ENCODE measurements at regions not wholly inside any gene's neighbourhood (a gene's known extent, or its start where the extent isn't known, plus 50 kb on each side); places are given as distances from the start of the nearest gene placed in this dataset.

GRCh38 chr17:5817475-5818395 lies 233.4 kb upstream of the NLRP1 start:
- Mint-ChIP-seq H3K36me3 (ENCODE audit: low read depth, unreplicated experiment) (no peaks in the 10 kb centered on the region), H3K27me3 (ENCODE audit: unreplicated experiment) (no peaks in the 10 kb centered on the region), H3K4me3 (ENCODE audit: unreplicated experiment) (no peak overlapping the region), H3K4me1 (ENCODE audit: unreplicated experiment) (peaks cover 4% of the 10 kb centered on the region), H3K9me3 (ENCODE audit: unreplicated experiment) (no peaks in the 10 kb centered on the region), H3K27ac (ENCODE audit: unreplicated experiment) (no peak overlapping the region)
- no peak for TF ChIP-seq CTCF (IDR thresholded peaks at IDR 0.05; ENCODE audit: unreplicated experiment)
- DNase-seq (ENCODE audit: low spot score): no peak

DNA sequence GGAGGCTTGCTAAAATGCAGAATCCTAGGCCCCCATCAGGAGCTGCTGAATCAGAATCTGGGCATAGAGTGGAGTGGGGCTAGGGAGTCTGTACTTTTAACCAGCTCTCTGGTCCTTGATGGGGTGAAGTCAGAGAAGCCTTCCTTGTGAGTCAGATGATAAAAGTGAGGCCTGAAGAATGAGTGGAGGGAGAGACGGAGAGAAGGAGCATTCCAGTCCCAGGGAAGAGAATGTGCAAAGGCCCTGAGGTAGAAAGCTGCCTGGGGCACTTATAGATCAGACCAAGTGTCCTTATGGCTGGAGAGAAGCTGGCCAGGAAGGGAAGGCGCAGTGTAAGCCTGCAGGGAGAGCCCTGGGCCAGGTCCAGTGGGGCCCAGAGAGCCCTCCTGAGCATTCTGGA lies 235.1 kb upstream of the NLRP1 start:
- no peak for TF ChIP-seq CTCF (IDR thresholded peaks at IDR 0.05; ENCODE audit: unreplicated experiment)
- H3K4me1 Mint-ChIP-seq (ENCODE audit: unreplicated experiment): peaks cover 6% of the 10 kb centered on the region
- no peaks in the 10 kb centered on the region for H3K36me3 Mint-ChIP-seq (ENCODE audit: low read depth, unreplicated experiment)
- H3K4me3 Mint-ChIP-seq (ENCODE audit: unreplicated experiment): no peak overlapping the region
- DNase-seq (ENCODE audit: low spot score): no peak
- H3K27me3 Mint-ChIP-seq (ENCODE audit: unreplicated experiment): peaks cover 4% of the 10 kb centered on the region
- no peaks in the 10 kb centered on the region for H3K9me3 Mint-ChIP-seq (ENCODE audit: unreplicated experiment)
- H3K27ac Mint-ChIP-seq (ENCODE audit: unreplicated experiment): no peak overlapping the region

DNA sequence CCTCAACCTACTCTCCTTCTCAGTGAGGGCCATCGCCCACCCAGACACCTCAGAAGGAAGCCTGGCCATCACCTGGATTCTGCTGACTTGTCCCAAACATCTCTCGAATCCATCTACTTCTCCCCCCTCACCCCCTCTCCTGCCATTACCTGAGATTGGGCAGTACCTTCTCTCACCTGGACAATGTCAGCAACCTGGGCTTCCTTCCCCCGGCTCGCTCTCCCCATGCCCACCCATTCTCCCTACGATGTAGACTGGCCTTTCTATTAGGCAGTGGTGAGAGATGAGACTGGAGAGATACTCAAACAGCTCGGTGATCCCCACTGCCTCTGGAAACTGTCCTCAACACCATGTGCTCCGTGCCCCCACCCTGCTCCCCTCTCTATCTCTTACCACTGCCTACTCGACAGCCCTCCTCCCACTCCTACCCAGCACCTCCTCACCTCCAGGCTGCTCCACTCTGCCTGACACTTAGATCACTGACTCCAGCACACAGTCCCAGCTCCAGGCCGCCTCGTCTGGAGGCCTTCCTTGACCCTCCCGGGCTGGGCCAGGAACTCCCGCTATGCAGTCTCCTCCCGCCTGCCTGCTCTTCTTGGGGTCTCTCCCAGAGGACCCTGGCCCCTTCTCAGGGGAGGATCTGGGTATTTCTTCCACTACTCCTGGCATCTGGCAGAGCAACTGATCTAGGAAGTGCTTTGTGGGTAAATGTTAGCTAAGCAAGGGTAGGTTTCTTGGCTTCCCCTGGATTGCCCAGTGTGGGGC lies 235.8 kb upstream of the NLRP1 start:
- no peaks in the 10 kb centered on the region for H3K36me3 Mint-ChIP-seq (ENCODE audit: low read depth, unreplicated experiment)
- no peak overlapping the region for H3K4me3 Mint-ChIP-seq (ENCODE audit: unreplicated experiment)
- H3K9me3 Mint-ChIP-seq (ENCODE audit: unreplicated experiment): no peaks in the 10 kb centered on the region
- H3K27ac Mint-ChIP-seq (ENCODE audit: unreplicated experiment): no peak overlapping the region
- TF ChIP-seq CTCF (IDR thresholded peaks at IDR 0.05; ENCODE audit: unreplicated experiment): no peak
- peaks cover 5% of the 10 kb centered on the region for H3K27me3 Mint-ChIP-seq (ENCODE audit: unreplicated experiment)
- peaks cover 6% of the 10 kb centered on the region for H3K4me1 Mint-ChIP-seq (ENCODE audit: unreplicated experiment)
- DNase-seq (ENCODE audit: low spot score): no peak

DNA sequence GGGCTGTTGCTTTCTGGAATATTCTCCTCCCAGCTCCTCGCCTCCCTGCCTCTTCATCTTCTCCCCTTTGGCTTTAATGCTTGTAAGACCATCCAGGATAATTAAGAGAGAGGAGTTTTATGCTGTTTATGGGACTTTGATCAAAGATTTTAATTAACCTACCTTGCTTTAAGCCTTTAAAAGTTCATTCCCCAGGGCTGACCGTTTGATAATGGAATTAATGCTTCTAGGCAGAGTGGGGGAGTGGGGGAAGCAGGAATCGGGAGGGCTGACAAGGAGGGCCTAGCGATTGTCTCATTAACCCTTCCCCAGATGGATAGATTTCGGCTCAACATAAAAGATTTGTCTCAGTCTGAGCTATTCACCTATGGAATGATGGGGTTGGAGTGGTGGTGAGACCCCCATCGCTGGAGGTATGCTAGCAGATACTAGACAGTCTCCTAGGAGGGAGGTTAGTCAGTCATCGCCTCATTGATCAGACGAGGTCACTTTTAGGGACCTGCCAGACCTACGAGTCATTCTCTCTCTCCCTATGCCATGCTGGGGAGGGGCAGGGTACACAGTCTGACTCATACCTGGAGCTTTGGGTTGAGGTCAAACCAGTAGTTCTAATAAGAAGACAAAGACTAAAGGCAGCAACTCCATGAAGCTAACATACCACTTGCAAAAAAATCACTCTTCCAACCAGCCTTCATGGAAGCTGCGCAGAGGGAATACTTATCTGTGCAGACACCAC lies 236.6 kb upstream of the NLRP1 start:
- no peak for TF ChIP-seq CTCF (IDR thresholded peaks at IDR 0.05; ENCODE audit: unreplicated experiment)

More for the DNA sequence above, 236.6 kb upstream of the NLRP1 start:
- Mint-ChIP-seq H3K36me3 (ENCODE audit: low read depth, unreplicated experiment) (no peaks in the 10 kb centered on the region), H3K27me3 (ENCODE audit: unreplicated experiment) (peaks cover 5% of the 10 kb centered on the region), H3K27ac (ENCODE audit: unreplicated experiment) (no peak overlapping the region), H3K4me3 (ENCODE audit: unreplicated experiment) (no peak overlapping the region), H3K4me1 (ENCODE audit: unreplicated experiment) (peaks cover 6% of the 10 kb centered on the region), H3K9me3 (ENCODE audit: unreplicated experiment) (no peaks in the 10 kb centered on the region)
- DNase-seq (ENCODE audit: low spot score): no peak

Measured in endothelial cell (in vitro differentiated cells).